Epithelial cell of proximal tubule (primary cell): ENCODE measurements at regions not wholly inside any gene's neighbourhood (a gene's known extent, or its start where the extent isn't known, plus 50 kb on each side); places are given as distances from the start of the nearest gene placed in this dataset.

Experiments
- DNase-seq: peaks from one replicate; pipeline ENCODE4 v3.0.0-alpha.2; 2011; ENCODE audit warnings: low read depth
- H3K4me3 ChIP-seq: 2 replicates; pipeline ENCODE4 v1.5.1; 2011; ENCODE audit warnings: low read depth, mild to moderate bottlenecking, low read length
- TF ChIP-seq, protein P1 (sequence below): conservative IDR thresholded peaks from 2 replicates; pipeline ENCODE4 v1.5.1; 2012; ENCODE audit warnings: low read depth, mild to moderate bottlenecking, low read length

DNA sequence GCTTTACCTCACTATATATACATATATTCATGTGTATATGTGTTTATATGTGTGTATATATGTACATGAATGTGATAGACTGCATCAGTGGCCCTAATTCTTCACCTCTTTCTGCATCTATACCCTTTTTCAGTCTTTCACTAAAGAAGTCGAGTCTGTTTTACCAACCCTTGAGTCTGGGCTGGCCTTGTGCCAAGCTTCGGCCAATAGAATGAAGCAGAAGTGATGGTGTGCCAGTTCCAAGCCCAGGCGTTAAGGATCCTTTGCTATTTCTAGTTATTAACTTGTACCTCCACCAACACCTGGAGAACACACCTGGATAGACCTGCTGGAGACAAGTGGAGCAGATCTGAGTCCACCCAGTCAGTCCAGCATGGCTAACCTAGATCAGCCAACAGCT, 61.6 kb upstream of the PPM1J start:
- DNase-seq, result no peak
- TF ChIP-seq, protein P1, sequence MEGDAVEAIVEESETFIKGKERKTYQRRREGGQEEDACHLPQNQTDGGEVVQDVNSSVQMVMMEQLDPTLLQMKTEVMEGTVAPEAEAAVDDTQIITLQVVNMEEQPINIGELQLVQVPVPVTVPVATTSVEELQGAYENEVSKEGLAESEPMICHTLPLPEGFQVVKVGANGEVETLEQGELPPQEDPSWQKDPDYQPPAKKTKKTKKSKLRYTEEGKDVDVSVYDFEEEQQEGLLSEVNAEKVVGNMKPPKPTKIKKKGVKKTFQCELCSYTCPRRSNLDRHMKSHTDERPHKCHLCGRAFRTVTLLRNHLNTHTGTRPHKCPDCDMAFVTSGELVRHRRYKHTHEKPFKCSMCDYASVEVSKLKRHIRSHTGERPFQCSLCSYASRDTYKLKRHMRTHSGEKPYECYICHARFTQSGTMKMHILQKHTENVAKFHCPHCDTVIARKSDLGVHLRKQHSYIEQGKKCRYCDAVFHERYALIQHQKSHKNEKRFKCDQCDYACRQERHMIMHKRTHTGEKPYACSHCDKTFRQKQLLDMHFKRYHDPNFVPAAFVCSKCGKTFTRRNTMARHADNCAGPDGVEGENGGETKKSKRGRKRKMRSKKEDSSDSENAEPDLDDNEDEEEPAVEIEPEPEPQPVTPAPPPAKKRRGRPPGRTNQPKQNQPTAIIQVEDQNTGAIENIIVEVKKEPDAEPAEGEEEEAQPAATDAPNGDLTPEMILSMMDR, result no peak
- H3K4me3 ChIP-seq, result no peak overlapping the region

DNA sequence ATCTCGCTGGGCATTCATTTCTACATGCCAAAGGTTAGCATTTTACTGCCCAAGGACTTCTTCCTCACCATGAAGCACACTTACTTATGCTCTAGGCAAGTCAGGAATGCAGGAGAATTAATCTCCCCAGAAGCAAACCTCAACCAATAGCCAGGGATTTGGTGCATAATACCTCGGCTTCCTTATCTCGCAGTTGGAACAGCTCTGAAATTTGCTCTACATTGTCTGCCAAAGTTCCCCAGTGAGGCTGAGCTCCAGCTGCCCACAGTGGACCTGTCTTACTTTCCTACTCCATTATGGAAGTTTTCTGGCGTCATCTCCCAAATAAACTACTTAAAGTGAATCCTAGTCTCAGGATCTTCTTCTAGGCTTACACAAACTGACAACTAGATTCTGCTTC, 57.6 kb upstream of the PPM1J start:
- TF ChIP-seq, protein P1, result no peak
- no peak overlapping the region for H3K4me3 ChIP-seq
- no peak for DNase-seq

DNA sequence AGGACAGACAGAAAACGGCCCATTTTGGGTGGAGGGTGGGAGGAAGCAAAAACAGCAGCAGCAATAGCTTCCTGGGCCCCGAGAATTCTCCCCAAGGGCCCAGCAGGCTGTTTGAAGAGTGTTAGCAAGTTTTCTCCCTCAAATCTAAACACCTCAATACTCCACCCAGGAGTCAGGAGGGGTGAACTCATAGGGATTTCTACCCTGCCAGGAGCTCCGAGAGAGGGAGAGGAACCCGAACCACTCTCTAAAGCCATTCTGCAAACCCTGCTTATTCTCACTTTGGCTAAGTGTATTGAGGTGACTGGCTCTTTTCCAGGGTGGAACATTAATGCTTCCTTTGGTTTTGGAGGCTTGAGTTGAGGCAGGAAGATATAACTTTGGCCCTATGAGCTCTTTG, 55.6 kb upstream of the PPM1J start:
- TF ChIP-seq, protein P1, result no peak
- no peak overlapping the region for H3K4me3 ChIP-seq
- DNase-seq, result no peak

DNA sequence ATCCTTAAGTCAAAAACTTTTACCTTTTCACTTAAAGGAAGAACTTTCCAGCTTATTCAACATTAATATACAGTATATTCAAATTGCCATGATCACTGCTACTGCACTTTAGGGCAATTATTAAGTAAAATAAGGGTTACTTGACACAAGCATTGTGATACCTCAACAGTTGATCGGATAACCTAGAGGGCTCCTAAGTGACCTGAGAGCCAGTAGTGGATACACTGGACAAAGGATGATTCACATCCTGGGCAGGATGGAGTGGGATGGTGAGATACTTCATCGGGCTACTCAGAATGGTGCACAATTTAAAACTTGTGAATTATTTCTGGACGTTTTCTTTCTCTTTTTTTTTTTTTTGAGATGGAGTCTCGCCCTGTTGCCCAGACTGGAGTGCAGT, 54.5 kb upstream of the PPM1J start:
- no peak for DNase-seq
- TF ChIP-seq, protein P1, result no peak

DNA sequence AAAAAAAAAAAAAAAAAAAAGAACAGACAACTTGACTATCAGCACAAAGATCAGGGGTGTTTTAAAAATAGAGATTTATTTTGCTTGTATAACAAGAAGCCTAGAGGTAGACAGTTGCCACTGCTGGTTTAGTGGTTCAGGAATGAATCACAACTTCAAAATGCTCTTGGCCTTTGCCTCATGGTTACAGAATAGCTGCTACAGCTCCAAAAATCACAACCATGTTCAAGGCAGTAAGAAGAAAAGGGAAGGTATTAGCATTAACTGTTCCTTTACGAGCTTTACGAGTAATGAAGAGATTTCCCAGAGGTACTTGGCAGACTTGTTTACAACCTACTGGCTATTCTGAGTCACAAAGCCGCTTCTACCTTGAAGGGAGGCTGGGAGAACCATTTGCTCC, 52.5 kb upstream of the PPM1J start:
- DNase-seq, result no peak
- H3K4me3 ChIP-seq, result no peak overlapping the region
- TF ChIP-seq, protein P1, result no peak

More for the DNA sequence above, 54.5 kb upstream of the PPM1J start:
- no peak overlapping the region for H3K4me3 ChIP-seq
